Muscle of leg (tissue), 3 donors: ENCODE measurements at regions not wholly inside any gene's neighbourhood (a gene's known extent, or its start where the extent isn't known, plus 50 kb on each side); places are given as distances from the start of the nearest gene placed in this dataset.
"Not testable (repeated sequence)": the region's sequence is repeated elsewhere in the genome, so short reads cannot be mapped to it uniquely, and the experiment has no call there.

ENCODE experiments used
- DNase-seq: peaks from one replicate; pipeline ENCODE4 v3.0.0; 2013
- H3K27ac ChIP-seq: one replicate; pipeline ENCODE4 v1.5.1; 2013; ENCODE audit warnings: mild to moderate bottlenecking, low read length, control low read depth
- H3K27me3 ChIP-seq: one replicate; pipeline ENCODE4 v1.6.1; 2013; ENCODE audit warnings: low read length; ENCODE audit not compliant: control insufficient read depth, insufficient read depth
- H3K36me3 ChIP-seq: one replicate; pipeline ENCODE4 v1.6.1; 2013; ENCODE audit warnings: low read length; ENCODE audit not compliant: control insufficient read depth, insufficient read depth
- H3K4me1 ChIP-seq: one replicate; pipeline ENCODE4 v1.6.1; 2013; ENCODE audit warnings: low read length; ENCODE audit not compliant: control insufficient read depth, insufficient read depth
- H3K4me3 ChIP-seq: one replicate; pipeline ENCODE4 v1.5.1; 2013; ENCODE audit warnings: low read length, control low read depth
- H3K9me3 ChIP-seq: replicated peaks from 2 replicates; pipeline ENCODE4 v1.6.1; 2013; ENCODE audit warnings: low read depth, low read length; ENCODE audit not compliant: control insufficient read depth
- WGBS: methylation state at CpG from one replicate; pipeline ENCODE4 v1.1.5; 2013; ENCODE audit warnings: missing lambda C conversion rate; ENCODE audit not compliant: insufficient coverage; 5-methylcytosine and 5-hydroxymethylcytosine counted together

- Histone ChIP-seq H3K36me3 (no peaks in the 10 kb centered on the region), H3K27ac (no peak overlapping the region), H3K4me3 (no peak overlapping the region), H3K9me3 (no peaks in the 10 kb centered on the region), H3K4me1 (no peaks in the 10 kb centered on the region), H3K27me3 (peaks cover 3% of the 10 kb centered on the region)
- no CpG with 5 or more reads among the region's 3 CpGs for WGBS
- DNase-seq, result no peak
These were observed 144.4 kb upstream of the NBPF11 start for GRCh38 chr1:148296511-148296910.

GRCh38 chr1:148294116-148294807 is 142.2 kb upstream of the NBPF11 start:
- H3K27me3 ChIP-seq, result peaks cover 3% of the 10 kb centered on the region
- DNase-seq, result no peak
- no peak overlapping the region for H3K27ac ChIP-seq
- no peak overlapping the region for H3K4me3 ChIP-seq
- no peaks in the 10 kb centered on the region for H3K9me3 ChIP-seq
- H3K36me3 ChIP-seq, result no peaks in the 10 kb centered on the region
- no peaks in the 10 kb centered on the region for H3K4me1 ChIP-seq
- WGBS, result 71% methylated on average over 1 of the region's 5 CpGs

DNA sequence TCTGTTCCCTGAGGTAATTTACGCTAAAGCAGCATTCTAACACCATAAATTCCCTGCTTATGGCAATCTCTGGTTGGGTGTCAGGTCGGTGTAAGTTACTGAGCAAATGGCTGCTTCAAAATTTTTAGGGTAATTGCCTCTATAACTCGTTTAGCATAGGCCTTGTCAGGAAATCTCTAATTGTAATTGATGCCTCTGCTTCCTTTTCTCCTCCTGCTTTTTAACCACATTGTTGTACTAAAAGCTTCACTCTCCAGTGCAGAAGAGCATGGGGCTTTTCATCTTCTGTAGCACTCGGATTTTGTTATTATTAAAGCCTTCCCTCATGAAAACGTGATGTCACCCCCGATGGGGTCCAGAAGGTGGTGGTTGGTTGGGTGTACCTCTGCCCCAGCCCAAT is 141.6 kb upstream of the NBPF11 start:
- Histone ChIP-seq H3K9me3 (no peaks in the 10 kb centered on the region), H3K4me3 (no peak overlapping the region), H3K27ac (no peak overlapping the region), H3K36me3 (no peaks in the 10 kb centered on the region), H3K27me3 (peaks cover 3% of the 10 kb centered on the region), H3K4me1 (no peaks in the 10 kb centered on the region)
- DNase-seq, result no peak
- WGBS, result no CpG with 5 or more reads among the region's 6 CpGs

DNA sequence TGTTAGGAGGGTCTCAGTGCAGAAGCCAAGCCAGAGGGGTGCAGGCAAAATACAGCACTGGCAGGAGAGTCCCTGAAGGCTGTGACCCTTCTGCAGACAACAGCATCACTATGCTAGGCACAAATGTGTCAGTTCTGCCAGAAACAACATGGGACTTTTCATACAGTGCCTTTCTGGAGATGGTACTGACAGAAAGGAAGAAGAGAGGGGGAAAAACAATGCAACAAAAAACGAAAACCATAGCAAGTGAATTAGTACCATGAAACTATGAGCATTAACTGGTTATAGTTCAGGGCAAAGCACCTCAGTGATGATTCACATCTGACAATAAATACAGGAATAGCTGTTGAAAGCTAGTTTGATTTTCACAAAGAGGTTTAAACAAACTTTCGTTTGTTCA is 140.8 kb upstream of the NBPF11 start:
- WGBS, result no CpG with 5 or more reads among the region's 2 CpGs

GRCh38 chr1:148290881-148291280 is 138.8 kb upstream of the NBPF11 start:
- no peaks in the 10 kb centered on the region for H3K36me3 ChIP-seq
- H3K9me3 ChIP-seq, result no peaks in the 10 kb centered on the region
- H3K27me3 ChIP-seq, result peaks cover 3% of the 10 kb centered on the region
- DNase-seq, result no peak
- H3K4me3 ChIP-seq, result no peak overlapping the region
- no peak overlapping the region for H3K27ac ChIP-seq
- H3K4me1 ChIP-seq, result no peaks in the 10 kb centered on the region

More for the DNA sequence above, 140.8 kb upstream of the NBPF11 start:
- Histone ChIP-seq H3K27ac (no peak overlapping the region), H3K4me1 (no peaks in the 10 kb centered on the region), H3K36me3 (no peaks in the 10 kb centered on the region), H3K27me3 (peaks cover 3% of the 10 kb centered on the region), H3K9me3 (no peaks in the 10 kb centered on the region), H3K4me3 (no peak overlapping the region)
- DNase-seq, result no peak

GRCh38 chr1:148289647-148290046 is 137.6 kb upstream of the NBPF11 start:
- Histone ChIP-seq H3K27ac (no peak overlapping the region), H3K4me3 (no peak overlapping the region), H3K27me3 (no peaks in the 10 kb centered on the region), H3K36me3 (no peaks in the 10 kb centered on the region), H3K4me1 (no peaks in the 10 kb centered on the region), H3K9me3 (no peaks in the 10 kb centered on the region)
- no peak for DNase-seq

- not testable (repeated sequence) for H3K9me3 ChIP-seq, H3K4me3 ChIP-seq, H3K27me3 ChIP-seq, H3K27ac ChIP-seq, DNase-seq, H3K36me3 ChIP-seq, H3K4me1 ChIP-seq
- 83% methylated on average over 1 of the region's 2 CpGs for WGBS
These were observed 133.9 kb upstream of the NBPF11 start for GRCh38 chr1:148285946-148286345.

DNA sequence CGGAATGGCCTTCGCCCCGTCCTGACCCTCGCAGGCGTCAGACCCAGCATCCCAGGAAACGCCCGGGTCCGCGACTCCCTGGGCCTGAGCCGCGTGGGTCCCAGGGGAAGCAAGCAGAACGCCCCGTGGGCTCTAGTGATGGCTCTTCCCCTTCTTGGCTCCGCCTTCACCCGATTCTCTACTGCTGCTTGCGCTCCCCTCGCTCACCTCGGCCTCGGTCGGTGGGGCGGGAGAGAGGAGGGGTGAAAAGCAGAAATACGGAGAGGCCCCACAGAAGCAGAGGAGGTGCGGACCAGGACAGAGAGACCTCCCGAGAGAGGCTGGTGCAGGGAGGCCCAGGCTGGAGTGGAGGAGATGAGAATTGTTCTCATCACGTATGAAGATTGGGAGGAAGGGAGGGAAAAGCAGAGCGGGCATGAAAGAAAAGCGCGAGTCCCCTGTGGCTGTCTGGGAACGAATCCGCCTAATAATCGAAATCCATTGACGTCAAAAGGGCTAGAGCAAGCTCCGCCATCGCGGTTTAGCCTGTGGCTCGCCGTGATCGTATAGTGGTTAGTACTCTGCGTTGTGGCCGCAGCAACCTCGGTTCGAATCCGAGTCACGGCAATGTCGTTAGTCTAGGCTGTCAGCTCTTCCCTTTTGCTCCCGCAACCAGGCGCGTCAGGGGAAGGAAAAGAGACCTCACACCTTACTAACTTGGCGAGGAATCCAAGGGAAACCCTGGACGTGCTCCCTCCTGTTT is 128.9 kb upstream of the NBPF11 start:
- DNase-seq, H3K36me3 ChIP-seq, H3K4me1 ChIP-seq, H3K27ac ChIP-seq, H3K9me3 ChIP-seq: not testable (repeated sequence)
- peaks cover 14% of the 10 kb centered on the region for H3K27me3 ChIP-seq
- H3K4me3 ChIP-seq, result peak overlapping the region; percentile 22
- WGBS, result no CpG with 5 or more reads among the region's 50 CpGs

GRCh38 chr1:148279002-148279542 is 127.0 kb upstream of the NBPF11 start:
- H3K27me3 ChIP-seq, result peaks cover 19% of the 10 kb centered on the region
- H3K4me1 ChIP-seq, H3K9me3 ChIP-seq, H3K27ac ChIP-seq, H3K36me3 ChIP-seq, DNase-seq, H3K4me3 ChIP-seq: not testable (repeated sequence)
- WGBS, result no CpG with 5 or more reads among the region's 5 CpGs

DNA sequence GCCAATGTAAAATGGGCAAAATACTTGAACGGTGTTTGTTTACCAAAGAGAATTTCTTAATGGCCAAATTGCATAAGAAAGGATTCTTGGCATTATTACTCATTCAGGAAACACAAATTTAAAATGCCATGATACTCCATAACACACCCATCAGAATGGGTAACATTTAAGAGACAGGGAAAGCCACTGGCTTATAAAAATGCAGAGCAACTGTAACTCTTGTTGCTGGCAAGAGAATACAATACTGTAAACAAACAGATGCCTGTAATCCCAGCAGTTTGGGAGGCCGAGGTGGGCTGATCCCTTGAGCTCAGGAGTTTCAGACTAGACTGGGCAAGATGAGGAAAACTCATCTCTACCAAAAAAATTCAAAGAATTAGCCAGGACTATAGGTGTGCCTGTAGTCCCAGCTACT is 125.8 kb upstream of the NBPF11 start:
- not testable (repeated sequence) for DNase-seq, H3K4me1 ChIP-seq, H3K36me3 ChIP-seq, H3K4me3 ChIP-seq, H3K27ac ChIP-seq, H3K9me3 ChIP-seq
- WGBS, result no CpG with 5 or more reads among the region's 2 CpGs
- peaks cover 19% of the 10 kb centered on the region for H3K27me3 ChIP-seq
